ENCODE measurements at regions not wholly inside any gene's neighbourhood (a gene's known extent, or its start where the extent isn't known, plus 50 kb on each side); places are given as distances from the start of the nearest gene placed in this dataset.
"Not testable (repeated sequence)": the region's sequence is repeated elsewhere in the genome, so short reads cannot be mapped to it uniquely, and the experiment has no call there.

- no peak for DNase-seq
Observed at GRCh38 chr4:154030152-154030551, 241.3 kb upstream of the SFRP2 start.

- DNase-seq, result no peak
Observed at GRCh38 chr4:154029171-154029570, 240.3 kb upstream of the SFRP2 start.

GRCh38 chr4:154025110-154025509 lies 236.2 kb upstream of the SFRP2 start:
- DNase-seq, result no peak

GRCh38 chr4:154024097-154024694 lies 235.3 kb upstream of the SFRP2 start:
- DNase-seq, result peak; percentile 5

GRCh38 chr4:154023671-154024070 lies 234.8 kb upstream of the SFRP2 start:
- DNase-seq, result not testable (repeated sequence)

GRCh38 chr4:154019811-154020210 lies 230.9 kb upstream of the SFRP2 start:
- DNase-seq, result no peak

GRCh38 chr4:154018659-154019058 lies 229.8 kb upstream of the SFRP2 start:
- DNase-seq, result peak; percentile 6

GRCh38 chr4:154015578-154015977 lies 226.7 kb upstream of the SFRP2 start:
- DNase-seq, result no peak

- DNase-seq, result no peak
Observed at GRCh38 chr4:154014407-154015321, 225.8 kb upstream of the SFRP2 start.

- no peak for DNase-seq
Observed at GRCh38 chr4:154013576-154013975, 224.7 kb upstream of the SFRP2 start.

GRCh38 chr4:154010371-154010770 lies 221.5 kb upstream of the SFRP2 start:
- DNase-seq, result no peak

GRCh38 chr4:154009788-154010187 lies 220.9 kb upstream of the SFRP2 start:
- DNase-seq, result no peak

GRCh38 chr4:154009191-154009590 lies 220.3 kb upstream of the SFRP2 start:
- no peak for DNase-seq

GRCh38 chr4:154005171-154005520 lies 216.3 kb upstream of the SFRP2 start:
- no peak for DNase-seq

- no peak for DNase-seq
Observed at GRCh38 chr4:154004507-154005170, 215.8 kb upstream of the SFRP2 start.

- no peak for DNase-seq
Observed at GRCh38 chr4:154004016-154004415, 215.1 kb upstream of the SFRP2 start.

- no peak for DNase-seq
Observed at GRCh38 chr4:154003378-154003777, 214.5 kb upstream of the SFRP2 start.

GRCh38 chr4:154001193-154001592 lies 212.3 kb upstream of the SFRP2 start:
- no peak for DNase-seq

GRCh38 chr4:153997516-153997915 lies 208.6 kb upstream of the SFRP2 start:
- DNase-seq, result no peak

- no peak for DNase-seq
Observed at GRCh38 chr4:153989505-153989904, 200.6 kb upstream of the SFRP2 start.

GRCh38 chr4:153988492-153989363 lies 199.8 kb upstream of the SFRP2 start:
- no peak for DNase-seq

GRCh38 chr4:153987291-153987690 lies 198.4 kb upstream of the SFRP2 start:
- DNase-seq, result no peak

- no peak for DNase-seq
Observed at GRCh38 chr4:153976954-153977353, 188.1 kb upstream of the SFRP2 start.

All from activated CD4-positive, alpha-beta T cell treated with anti-CD3 and anti-CD28 coated beads, Interleukin-2, amount 50 U/mL, for 16 hours (primary cell).